ENCODE measurements at regions not wholly inside any gene's neighbourhood (a gene's known extent, or its start where the extent isn't known, plus 50 kb on each side); places are given as distances from the start of the nearest gene placed in this dataset.

DNA sequence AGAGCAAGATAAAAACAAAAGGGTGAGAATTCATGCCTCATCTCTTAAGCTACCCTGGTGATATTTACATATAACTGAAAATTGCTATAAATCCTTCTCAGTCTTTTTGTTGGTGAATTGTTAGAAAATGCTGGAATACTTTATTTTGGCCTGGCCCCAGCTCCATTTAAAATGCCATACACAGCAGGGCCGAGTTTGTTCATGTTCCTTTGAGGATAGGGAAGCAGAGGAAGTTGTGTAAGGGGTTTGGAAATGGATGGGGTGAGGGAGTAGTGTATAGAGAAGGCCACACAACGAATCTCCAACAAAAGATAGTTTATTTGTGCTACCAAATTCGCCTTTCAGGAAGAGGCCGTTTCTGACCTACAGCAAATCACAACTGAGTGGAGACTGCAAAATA lies 78.6 kb upstream of the ADAMTS9 start:
- WGBS, 2 donors (ENCODE audit: low coverage in 1 of 2): 45 to 50% methylated on average over 3 to 4 of the region's 4 CpGs
- Histone ChIP-seq H3K4me1 (peaks cover 0 to 28% (median 19%) of the 10 kb centered on the region in 3 donors), H3K9me3 (no peaks in the 10 kb centered on the region), H3K4me3 (no peak overlapping the region), H3K27ac (no peak overlapping the region), H3K36me3 (peaks cover 0 to 6% of the 10 kb centered on the region in 2 donors), H3K27me3 (no peaks in the 10 kb centered on the region)
- no peak for TF ChIP-seq POLR2AphosphoS5 (IDR thresholded peaks at IDR 0.05)
- no peak for TF ChIP-seq POLR2A (IDR thresholded peaks at IDR 0.05)
- TF ChIP-seq, protein P1, sequence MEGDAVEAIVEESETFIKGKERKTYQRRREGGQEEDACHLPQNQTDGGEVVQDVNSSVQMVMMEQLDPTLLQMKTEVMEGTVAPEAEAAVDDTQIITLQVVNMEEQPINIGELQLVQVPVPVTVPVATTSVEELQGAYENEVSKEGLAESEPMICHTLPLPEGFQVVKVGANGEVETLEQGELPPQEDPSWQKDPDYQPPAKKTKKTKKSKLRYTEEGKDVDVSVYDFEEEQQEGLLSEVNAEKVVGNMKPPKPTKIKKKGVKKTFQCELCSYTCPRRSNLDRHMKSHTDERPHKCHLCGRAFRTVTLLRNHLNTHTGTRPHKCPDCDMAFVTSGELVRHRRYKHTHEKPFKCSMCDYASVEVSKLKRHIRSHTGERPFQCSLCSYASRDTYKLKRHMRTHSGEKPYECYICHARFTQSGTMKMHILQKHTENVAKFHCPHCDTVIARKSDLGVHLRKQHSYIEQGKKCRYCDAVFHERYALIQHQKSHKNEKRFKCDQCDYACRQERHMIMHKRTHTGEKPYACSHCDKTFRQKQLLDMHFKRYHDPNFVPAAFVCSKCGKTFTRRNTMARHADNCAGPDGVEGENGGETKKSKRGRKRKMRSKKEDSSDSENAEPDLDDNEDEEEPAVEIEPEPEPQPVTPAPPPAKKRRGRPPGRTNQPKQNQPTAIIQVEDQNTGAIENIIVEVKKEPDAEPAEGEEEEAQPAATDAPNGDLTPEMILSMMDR (IDR thresholded peaks at IDR 0.05): no peak
- no peak for TF ChIP-seq EP300 (IDR thresholded peaks at IDR 0.05)
- no peak for ATAC-seq

DNA sequence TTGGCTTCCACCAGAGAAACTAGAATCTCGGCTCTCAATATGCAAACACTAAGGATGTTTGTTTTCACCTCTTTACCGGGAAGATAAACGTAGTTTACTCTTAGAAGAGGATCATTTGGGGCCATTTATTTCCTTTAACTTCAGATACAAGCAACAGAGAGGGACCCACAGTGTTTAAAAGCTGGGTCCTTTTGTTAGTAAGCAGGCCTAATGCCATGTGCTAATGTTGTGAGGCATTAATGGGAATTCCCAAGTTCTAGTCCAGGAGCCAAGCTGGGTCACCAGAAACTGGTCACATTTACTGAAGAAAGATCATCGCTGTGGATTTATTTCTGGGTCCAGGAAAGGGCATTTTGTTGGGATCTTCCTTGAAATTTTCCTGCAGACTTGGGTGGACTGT lies 78.1 kb upstream of the ADAMTS9 start:
- no peak for TF ChIP-seq POLR2A (IDR thresholded peaks at IDR 0.05)
- TF ChIP-seq POLR2AphosphoS5 (IDR thresholded peaks at IDR 0.05): no peak
- TF ChIP-seq EP300 (IDR thresholded peaks at IDR 0.05): no peak
- TF ChIP-seq, protein P1 (IDR thresholded peaks at IDR 0.05): no peak
- Histone ChIP-seq H3K9me3 (no peaks in the 10 kb centered on the region), H3K27me3 (no peaks in the 10 kb centered on the region), H3K36me3 (peaks cover 0 to 6% of the 10 kb centered on the region in 2 donors), H3K27ac (no peak overlapping the region), H3K4me1 (peaks cover under 1 to 33% (median 20%) of the 10 kb centered on the region in 3 donors), H3K4me3 (no peak overlapping the region)
- 89 to 90% methylated on average over 3 to 4 of the region's 4 CpGs for WGBS, 2 donors (ENCODE audit: low coverage in 1 of 2)
- ATAC-seq: no peak

DNA sequence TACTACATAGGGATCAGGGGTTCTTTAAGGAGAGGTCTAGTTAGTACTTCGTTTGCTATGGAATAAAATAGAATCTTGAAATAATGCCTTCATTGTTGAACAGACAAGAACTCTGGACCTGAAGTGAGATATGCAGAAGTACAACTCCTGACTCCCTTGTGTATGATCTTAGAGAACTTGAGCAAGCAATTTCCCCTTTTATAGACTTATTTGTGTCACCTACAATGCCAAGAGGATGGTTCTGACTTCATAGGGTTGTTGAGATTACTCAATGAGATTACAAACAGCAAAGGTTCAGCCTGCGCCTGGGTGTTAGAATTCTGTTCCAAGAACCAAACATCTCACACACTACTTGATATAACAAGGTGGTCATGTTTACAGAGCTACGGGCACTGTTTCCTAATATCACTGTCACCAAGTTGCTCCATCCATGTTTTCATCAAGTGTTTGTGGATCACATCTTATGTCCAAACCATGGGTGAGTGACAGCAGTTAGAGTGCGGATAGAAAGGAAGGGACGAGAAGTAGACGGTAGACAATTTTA lies 76.7 kb upstream of the ADAMTS9 start:
- no peak for TF ChIP-seq POLR2A (IDR thresholded peaks at IDR 0.05)
- no peak for TF ChIP-seq EP300 (IDR thresholded peaks at IDR 0.05)
- TF ChIP-seq, protein P1 (IDR thresholded peaks at IDR 0.05): no peak
- TF ChIP-seq POLR2AphosphoS5 (IDR thresholded peaks at IDR 0.05): no peak
- no peak overlapping the region for H3K4me3 ChIP-seq
- no peak for ATAC-seq
- H3K27me3 ChIP-seq: no peaks in the 10 kb centered on the region
- no peaks in the 10 kb centered on the region for H3K9me3 ChIP-seq
- H3K4me1 ChIP-seq: peaks cover 9 to 48% (median 29%) of the 10 kb centered on the region in 3 donors
- H3K36me3 ChIP-seq: peaks cover 0 to 3% of the 10 kb centered on the region in 2 donors
- no peak overlapping the region for H3K27ac ChIP-seq
- WGBS, 2 donors (ENCODE audit: low coverage in 1 of 2): 80 to 92% methylated on average over 6 of the region's 6 CpGs

DNA sequence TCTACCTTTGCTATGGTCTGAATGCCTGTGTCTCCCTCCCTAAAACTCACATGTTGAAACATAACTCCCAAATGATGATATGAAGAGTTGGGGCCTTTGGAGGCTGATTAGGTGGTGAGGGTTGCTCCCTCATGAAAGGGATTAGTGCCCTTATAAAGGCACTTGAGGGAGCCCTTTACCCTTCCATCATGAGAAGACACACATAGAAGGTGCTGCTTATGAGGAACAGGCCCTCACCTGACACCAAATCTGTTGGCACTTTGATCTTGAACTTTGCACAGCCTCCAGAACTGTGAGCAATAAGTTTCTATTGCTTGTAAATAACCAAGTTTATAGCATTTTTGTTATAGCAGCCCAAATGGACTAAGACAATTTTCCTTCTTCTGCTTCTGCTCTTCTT lies 76.2 kb upstream of the ADAMTS9 start:
- Histone ChIP-seq H3K27ac (no peak overlapping the region), H3K27me3 (no peaks in the 10 kb centered on the region), H3K4me3 (no peak overlapping the region), H3K36me3 (no peaks in the 10 kb centered on the region), H3K9me3 (no peaks in the 10 kb centered on the region), H3K4me1 (peaks cover 9 to 53% (median 29%) of the 10 kb centered on the region in 3 donors)
- TF ChIP-seq POLR2A (IDR thresholded peaks at IDR 0.05) (no peak), EP300 (IDR thresholded peaks at IDR 0.05) (no peak), POLR2AphosphoS5 (IDR thresholded peaks at IDR 0.05) (no peak)
- TF ChIP-seq, protein P1 (IDR thresholded peaks at IDR 0.05): no peak
- ATAC-seq: no peak

DNA sequence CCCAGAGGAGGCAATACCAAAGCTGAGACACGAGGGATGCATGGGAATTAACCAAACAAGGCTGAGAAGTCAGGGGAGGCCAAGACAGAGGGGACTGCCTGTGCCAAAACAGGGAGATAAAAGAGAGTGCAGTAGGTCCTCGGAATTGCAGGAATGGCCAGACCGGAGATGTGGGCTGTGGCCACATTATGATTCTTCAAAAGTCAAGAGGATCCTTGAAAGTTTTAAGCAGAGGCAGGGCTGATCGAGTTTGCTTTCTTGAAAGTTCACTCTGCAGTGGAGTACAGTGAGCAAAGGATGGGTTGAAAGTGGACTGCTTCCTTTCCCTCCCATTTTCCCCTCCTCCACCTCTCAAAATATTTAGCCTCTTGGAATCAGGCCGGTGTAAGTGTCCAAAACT lies 73.9 kb upstream of the ADAMTS9 start:
- Histone ChIP-seq H3K27ac (peak overlapping the region in 2 of 4 donors; percentile 26 to 86), H3K36me3 (no peaks in the 10 kb centered on the region), H3K4me3 (no peak overlapping the region), H3K4me1 (peaks cover 9 to 65% (median 29%) of the 10 kb centered on the region in 3 donors), H3K9me3 (no peaks in the 10 kb centered on the region), H3K27me3 (no peaks in the 10 kb centered on the region)
- 44 to 72% methylated on average over 4 of the region's 5 CpGs for whole genome bisulfite sequencing, 2 donors (ENCODE audit: low coverage in 1 of 2)
- ATAC-seq: no peak
- TF ChIP-seq, protein P1 (IDR thresholded peaks at IDR 0.05): no peak
- no peak for TF ChIP-seq POLR2A (IDR thresholded peaks at IDR 0.05)
- TF ChIP-seq EP300 (IDR thresholded peaks at IDR 0.05): no peak
- no peak for TF ChIP-seq POLR2AphosphoS5 (IDR thresholded peaks at IDR 0.05)

All from gastroesophageal sphincter (tissue), 4 donors.